ENCODE measurements at regions not wholly inside any gene's neighbourhood (a gene's known extent, or its start where the extent isn't known, plus 50 kb on each side); places are given as distances from the start of the nearest gene placed in this dataset.
A peak's percentile ranks its signal among the peaks of the same experiment; 100 is the strongest.

DNA sequence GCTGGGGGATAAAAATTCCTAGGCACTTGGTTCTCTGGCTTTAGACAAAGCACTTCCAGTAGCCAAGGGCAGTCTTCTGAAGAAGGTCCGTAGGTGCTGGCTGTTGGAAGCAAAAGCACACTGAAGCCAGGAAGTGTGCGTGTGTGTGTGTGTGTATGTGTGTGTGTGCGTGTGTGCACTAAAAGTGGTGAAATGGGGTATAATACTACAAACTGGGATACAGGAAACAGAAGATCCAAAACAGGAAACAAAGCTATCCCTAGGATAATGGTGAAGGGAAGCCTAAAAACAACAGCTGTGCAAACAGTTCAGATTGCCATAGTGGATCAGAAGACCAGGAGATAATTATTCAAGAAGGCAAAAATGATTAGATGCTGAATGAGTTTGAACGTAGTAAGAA is 103.4 kb downstream of the IL20RB start:
- no peak for DNase-seq

DNA sequence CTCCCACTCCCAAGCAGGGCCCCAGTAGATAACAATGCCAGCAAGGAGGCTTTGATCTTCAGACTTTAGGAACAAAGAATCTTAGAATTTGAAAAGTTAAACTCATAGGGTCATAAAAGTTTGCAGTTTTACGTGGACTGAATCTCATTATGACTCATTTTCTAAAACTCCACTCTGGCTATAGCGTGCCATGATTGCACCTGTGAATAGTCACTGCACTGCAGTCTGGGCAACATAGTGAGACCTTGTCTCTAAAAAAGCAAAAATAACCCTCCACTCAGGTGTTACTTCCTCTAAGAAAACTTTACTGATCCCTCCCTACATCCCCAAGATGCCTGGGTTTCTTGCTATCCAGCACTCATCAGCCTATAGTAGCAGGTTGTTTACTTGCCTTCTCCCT is 104.5 kb downstream of the IL20RB start:
- no peak for DNase-seq

DNA sequence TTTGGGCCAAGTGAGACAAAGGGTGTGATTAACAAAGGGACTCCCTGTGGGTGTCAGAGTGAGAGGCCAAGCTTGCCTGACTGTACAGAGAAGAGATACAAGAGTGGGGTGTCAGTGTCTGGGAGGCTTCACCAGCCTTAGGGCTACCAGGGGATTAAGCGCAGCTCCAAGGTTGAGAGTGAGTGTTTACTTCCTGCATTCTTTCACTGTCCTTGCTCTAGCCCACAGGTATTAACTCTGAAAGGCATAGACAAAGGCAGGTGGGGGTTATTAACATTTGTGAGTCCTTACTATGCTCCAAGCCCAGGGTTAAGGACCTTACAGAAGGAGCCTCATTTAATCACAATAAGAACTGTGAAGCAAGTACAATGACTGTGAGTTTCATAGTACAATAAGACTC is 107.6 kb downstream of the IL20RB start:
- DNase-seq = no peak

DNA sequence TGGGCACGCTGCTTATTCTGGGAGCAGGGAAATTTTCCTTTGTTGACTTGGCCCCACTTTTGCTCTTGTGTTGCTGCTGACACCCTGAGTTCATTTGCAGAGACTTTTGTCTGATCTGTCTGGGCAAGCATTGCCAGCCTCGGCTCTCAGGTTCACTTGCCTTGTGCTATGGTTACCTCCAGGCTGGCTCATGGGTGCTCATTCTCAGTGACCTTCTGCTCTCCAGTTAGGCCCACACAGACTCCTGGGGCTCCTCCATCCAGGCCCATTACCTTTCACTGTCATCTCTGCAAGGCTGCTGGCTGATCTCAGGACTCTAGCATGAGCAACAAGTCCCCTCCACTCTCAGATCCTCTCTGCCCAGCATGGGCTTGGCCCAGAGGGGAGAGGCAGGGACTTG is 108.3 kb downstream of the IL20RB start:
- no peak for DNase-seq

DNA sequence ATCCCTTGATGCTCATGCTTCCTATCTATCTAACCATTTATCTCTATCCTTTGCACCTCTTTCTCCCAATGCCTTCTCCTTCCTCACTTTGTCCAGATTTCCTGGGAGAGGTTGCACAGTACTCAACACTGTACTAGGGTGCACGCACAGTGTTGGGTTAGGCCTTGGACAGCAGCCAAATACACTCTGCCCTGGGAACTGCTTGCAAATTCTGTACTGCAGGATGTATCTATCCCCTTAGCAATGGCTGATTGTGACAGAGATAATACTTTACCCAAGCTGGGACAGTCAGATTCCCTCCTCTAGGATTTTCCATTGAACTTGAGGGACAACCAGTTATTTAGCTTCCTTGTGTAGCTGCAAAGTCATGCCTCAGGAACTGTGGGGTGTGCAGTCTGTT is 113.3 kb downstream of the IL20RB start:
- no peak for DNase-seq

DNA sequence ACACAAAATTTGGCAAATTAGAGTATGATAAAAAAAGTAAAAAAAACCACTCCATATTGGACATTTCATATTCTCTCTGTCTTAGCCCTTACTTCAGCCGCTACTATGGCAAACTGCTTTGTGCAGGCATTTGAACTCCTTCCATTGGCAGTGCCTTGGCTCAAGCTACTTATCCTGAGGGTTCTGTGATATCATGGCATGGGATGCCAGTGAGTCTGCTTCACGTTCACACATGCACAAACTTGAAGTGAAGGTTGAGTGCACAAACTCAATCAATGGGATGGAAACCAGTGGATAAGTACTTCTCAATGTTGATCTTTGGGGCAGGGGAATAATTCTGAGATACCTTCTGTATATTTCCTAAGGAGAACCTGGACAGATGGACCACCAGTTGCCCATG is 117.2 kb downstream of the IL20RB start:
- no peak for DNase-seq

DNA sequence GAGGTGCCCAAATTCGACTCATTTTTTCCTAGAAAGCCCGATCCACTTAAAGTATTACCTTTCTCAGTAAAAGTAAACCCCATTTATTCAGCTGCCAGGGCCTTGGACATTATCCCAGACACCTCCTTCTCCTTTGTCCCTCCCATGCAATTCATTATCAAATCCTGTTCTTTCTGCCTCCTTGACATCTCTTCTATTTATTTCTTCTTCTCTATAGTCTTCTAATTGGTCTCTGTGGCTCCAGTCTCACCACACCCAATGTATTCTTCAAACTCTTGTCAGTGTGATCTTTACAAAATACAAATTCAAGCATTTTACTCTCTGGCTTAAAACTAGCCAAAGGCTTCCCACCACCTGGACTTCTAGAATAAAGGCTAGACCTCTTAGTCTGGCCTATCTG is 120.3 kb downstream of the IL20RB start:
- DNase-seq = no peak

DNA sequence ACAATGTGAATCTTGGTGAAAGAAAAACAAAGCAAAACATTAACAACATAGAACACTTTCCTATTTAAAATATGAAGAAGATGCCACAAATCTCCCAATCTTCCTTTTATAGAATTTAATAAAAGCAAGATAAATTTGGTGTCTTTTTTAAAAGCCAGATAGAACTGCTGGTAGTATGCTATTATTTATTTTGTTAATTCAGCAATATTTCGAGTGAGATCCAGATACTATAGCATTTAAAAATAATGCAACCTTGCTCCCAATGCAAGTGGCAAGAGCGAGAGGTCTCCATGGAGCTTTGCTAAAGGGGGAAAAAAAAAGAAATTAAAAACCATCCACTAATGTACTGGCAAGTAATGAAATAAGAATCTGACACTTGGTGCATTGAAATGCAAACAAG is 121.8 kb downstream of the IL20RB start:
- no peak for DNase-seq

DNA sequence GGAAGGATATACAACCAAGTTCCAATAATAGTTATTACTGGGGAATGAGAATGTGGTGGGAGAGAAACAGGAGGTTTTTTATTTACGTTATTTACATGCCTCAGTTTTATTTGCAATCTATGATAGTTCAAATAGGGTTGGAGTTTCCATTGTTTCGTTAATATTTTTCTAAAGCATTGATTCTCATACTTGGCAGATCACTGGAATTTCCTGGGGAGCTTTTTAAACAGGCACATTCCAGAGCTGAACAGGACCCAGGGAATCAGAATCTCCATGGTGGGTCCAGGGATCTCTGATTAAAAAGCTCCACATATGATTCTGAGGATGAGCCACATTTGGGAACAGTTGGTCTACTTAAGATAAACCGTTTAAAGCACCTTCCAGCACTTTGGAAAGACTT is 123.9 kb downstream of the IL20RB start:
- no peak for DNase-seq

DNA sequence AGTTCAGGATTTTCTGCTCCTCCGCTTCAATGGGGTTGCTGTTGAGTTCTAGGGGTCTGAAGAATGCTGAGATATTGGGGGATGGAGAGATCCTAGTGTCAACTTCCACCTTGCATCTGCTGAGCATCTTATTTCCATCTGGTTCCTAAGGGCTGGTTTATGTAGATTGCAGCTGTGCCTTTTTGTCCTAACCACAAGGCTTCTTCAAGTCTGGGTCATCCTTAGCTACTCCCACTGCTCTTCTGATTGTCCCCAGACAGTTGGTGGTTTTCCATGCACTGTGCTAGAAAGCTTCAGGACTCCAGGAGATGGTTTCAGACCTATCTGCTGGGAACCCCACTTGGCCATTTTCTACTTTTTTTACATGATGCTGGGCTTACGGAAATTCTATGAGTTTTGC is 125.0 kb downstream of the IL20RB start:
- no peak for DNase-seq

DNA sequence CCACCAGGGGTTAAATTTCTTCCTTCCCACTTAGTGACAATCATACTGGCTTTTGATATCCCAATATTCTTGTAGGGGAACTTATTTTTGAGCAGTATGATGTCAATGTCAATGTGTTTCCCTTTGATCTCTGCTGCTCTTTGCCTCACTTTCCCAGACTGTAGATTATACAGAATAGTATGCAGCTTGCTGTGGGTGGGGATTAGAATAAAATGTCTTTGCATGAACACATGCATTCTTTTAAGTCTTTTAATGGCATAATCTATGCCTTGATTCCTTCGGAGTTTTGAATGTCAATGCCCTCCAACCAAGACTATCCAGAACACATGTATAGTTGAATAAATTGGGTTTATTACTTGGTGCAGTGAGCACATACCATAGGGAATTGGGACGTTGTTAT is 125.5 kb downstream of the IL20RB start:
- no peak for DNase-seq

DNA sequence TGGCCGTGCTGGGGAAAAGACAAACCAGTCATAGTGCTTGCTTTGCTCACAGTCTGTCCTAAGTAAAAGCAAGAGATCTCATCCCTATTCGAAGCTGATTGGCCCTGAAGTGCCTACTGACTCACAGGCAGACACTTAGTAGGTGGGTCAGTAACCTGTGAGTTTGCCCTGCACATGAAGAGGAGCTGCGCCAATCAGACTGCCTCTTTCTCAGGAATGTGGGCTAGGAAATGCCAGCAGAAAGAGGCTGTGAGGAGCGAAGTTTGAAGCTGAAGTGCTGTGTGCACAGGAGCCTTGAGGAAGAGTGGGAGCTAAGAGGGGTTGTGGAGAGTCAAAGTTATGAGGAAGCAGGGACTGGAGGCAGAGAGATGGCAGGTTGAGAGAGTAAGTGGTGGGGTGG is 126.8 kb downstream of the IL20RB start:
- DNase-seq = no peak

DNA sequence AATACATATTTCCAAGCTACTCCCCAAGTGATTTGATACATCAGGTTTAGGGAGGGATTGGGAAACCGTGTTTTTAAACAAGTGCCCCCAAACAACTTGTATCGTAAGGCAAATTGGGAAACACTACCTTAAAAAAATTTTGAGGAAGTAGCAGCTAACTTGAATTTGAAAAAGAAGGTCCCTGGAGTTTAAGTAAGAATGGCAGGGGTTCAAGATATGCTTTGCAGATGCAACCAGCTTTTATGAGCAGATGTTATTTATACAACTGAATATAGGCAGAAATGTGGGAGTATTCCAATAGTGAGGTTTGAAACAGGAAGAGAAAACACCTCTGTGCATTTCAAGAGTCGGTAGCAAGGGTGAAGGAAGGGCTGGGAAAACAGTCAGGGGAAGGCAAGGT is 139.6 kb downstream of the IL20RB start:
- no peak for DNase-seq

DNA sequence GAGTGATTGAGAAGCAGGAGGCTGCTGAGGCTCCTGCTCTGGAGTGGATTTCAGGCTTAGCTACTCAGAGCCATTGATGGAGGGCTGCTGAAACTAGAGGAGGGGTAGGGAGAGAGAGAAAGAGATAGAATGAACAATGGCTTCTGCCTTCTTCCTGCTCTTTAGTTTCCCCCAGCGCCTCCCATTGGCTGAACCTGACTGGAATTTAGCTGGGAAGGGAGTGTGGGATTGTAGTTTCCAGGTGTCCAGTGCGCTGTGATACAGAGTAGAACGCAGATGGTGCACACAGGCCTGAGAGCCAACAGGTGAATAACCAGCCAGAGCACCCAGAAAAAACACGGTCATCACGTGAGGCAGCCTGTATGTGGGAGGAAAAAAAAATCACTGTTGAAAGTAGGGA is 140.1 kb downstream of the IL20RB start:
- no peak for DNase-seq

DNA sequence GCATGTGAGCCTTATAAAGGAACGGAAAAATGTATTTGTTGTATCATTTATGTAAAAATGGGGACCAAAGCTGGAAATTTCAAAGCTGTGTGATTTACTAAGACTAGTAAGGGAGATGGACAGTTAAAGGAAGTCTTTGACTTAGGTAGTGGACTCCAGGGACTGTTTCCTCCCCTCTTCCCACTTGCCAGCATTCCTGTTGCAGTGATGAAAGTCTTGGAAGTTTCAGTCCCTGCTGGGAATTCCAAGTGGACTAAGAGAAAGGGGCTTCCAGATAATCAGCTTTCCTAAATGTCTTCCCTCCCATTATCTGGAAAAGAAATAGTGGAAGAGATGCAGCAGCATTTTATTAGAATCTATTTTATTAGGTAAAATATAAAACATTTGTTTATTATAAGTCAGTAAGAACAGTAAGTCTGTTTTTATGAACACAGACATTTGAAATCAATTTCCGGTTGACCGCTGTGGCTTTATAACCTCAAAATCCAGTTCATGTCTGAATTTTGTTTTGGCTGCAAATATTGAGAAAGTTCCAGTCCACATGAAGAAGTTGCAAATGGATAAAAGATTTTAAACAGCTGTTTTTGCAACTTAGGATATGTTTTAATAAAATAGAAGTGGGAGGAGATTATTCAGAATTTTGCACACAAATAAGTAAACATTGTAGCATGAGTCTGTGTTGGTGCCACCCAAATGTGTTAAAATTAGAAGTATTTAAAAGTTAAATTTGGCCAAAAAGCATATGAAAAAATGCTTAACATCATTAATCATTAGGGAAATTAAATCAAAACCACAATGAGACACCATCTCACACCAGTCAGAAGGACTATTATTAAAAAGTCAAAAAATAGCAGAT is 141.8 kb downstream of the IL20RB start:
- DNase-seq = no peak

DNA sequence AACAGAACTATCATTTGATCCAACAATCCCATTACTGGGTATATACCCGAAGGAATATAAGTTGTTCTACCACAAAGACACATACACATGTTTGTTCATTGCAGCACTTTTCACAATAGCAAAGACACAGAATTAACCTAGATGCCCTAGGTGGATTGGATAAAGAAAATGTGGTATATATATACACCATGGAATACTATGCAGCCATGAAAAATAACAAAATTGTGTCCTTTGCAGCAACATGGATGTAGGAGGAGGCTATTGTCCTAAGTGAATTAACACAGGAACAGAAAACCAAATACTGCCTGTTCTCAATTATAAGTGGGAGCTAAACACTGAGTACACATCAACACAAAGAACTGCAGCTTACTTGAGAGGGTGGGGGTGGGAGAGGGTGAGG is 142.5 kb downstream of the IL20RB start:
- no peak for DNase-seq

DNA sequence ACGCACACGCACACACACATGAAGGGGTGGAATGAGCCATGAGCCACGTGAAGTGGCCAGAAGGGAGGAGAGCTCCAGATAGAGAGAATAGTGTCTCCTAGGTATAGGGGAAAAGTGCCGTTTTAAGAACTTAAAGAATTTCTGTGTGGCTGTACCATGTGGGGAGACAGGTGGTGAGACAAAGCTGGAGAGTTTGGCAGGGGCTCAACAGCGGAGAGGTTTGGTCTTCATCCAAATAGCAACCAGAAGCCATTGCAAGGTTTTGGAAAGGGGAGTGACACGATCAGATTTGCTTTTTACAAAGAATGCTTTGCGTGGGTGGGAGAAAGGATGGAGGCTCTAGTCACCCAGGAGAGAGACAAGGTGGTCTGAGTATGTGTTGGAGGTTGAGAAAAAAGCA is 146.0 kb downstream of the IL20RB start:
- DNase-seq = no peak

DNA sequence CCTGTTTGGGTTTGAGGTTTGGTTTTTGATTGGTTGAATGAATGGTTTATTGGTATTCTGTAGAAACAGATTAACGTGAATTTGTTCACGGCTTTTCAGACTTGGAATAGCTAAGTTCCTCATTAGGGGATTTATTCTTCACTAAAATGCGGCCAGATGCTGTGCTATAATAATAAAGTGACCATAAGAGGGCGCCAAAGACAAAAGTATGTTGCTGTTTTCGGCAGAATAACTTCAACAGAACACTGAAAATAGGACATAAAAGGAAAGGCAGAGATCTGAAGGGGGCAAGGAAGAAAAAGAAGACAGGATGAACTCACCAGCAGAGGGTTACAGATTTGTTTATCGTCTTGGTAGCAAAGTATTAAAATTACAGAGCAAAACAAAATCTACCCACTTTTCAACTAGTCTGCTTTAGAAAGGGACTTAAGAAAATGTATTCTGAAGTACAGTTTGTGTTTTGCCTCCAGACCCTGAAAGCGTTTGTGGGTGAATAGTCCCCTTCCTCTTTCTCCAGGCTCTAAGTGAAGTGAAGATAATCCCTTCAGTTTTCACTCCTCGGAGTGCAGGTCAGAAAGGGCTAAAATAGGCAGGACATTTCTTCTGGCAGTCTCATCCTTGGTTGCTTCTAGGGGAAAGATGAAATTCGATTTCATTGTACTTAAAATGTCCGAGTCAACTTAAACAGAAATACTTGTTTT is 147.6 kb downstream of the IL20RB start:
- DNase-seq = peak; percentile 12 to 67

DNA sequence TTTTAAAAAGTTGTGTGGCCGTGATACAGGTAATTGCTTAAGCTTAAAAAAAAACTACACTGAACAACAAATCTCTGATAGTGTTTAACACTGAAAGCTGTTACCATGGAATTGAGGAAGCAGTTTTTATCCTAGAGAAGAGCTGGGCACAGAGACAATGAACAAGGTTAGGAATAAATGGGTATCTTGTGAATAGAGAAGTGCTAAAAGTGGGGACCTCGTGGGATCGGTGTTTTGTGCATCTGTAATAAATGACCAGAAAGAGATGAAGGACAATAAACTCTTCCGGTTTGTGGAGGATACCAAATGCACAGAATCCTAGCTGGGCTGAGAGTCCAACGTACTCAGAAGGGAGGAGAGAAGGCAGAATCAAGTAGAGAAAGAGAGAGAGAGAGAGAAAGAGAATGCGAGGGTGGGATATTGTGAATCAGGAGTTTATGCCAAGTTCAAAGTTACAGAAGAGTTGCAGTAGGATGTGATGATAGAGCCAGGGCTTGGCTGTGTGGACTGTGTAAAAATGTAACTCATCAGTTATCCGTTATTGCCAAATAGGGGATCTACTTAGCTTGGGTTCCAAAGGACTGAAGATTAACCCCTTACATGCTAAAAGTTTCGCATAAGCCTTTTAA is 148.9 kb downstream of the IL20RB start:
- DNase-seq = no peak

DNA sequence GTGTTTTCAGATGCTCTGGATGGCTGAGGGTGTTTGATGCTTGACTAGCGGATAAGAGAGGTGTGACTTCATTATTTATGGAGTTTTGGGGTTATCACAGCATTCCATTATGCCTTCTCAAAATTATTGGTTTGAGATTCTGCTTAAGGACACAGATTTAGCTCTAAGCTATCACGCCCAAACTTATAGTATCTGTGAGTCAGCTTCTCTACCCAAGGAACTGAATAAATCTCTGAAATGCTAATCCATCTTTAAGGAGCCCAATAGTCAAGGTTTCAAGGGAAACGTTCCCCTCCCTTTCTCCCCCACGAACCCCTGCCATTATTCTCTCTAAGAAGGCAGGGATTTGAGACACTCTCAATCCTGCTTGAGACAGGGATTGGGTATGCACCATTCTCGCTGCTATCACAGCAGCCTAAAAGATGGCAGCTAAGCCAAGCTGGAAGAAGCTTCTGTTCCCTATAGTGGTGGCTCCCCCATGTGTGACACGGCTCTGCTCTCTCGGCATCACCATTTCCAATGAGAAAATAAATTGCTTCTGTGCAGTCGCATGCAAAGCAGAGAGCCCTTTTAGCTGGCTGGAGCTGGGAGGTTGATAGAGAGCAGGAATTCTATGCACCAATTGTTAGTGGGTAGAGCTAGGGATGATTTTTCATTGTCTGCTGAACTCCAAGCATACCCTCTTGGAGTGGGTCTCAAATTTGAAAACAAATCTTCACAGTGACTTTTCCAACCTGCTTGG is 151.1 kb downstream of the IL20RB start:
- no peak for DNase-seq

DNA sequence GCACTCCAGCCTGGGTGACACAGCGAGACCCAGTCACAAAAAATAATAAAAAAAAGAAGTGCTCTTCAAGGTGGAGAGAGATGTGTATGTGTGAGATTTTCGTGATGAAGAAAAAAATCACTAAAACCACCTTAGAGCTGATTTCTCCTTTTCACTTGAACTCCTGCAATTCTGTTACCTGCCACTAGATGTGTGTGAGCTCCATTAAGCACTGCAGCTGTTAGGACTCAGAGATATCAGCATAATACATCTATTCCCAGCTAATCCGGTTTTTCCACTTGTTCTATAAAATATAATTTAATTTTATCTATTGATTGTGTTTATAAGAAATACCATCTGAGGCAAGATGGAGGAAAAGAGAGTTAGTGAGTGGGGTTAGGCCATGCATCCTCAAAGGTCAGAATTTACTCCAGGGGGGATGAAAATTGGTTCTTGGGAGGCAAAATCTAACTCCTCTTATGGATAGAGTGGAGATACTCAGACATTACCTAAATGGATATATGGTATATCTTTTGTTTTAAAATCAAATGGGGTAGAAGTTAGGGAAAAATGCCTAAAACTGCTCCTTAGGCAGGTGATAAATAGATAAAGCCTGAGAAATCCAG is 152.7 kb downstream of the IL20RB start:
- no peak for DNase-seq

DNA sequence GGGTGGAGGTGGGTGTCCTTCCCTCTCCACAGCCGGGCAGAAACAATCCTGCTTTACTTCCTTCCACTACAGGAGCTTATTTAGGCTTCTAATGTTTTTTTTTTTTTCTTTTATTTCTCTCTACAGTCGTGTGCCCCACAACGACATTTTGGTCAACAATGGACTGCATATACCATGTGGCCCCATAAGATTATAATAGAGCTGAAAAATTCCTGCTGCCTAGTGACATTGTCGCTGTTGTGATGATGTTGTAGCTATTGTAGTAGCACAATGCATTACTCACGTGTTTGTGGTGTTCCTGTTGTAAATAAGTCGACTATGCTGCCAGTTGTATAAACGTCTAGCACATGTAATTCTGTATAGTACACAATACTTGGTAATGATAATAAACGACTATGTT is 153.7 kb downstream of the IL20RB start:
- DNase-seq = no peak

DNA sequence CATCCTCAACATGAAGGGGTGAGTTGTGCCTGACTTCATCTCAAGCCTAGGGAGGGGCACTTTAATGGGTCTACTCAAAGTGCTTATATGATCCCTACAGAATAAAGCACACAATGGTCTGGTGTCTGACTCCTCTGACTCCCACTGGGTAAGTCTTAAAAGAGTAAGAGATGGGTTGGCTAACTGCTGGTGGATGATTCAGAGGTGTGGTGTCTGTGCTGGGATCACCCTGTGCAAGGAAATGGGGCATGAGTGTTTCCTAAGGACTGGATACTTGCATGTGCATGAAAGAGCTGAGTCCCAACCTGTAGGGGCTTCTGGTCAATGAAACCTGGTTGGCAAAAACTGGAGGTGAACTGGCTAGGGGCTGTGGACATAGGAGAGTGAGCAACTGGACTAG is 158.8 kb downstream of the IL20RB start:
- no peak for DNase-seq
